HepG2 (cell line): ENCODE measurements at regions not wholly inside any gene's neighbourhood (a gene's known extent, or its start where the extent isn't known, plus 50 kb on each side); places are given as distances from the start of the nearest gene placed in this dataset.
A peak's percentile ranks its signal among the peaks of the same experiment; 100 is the strongest.

Experiments
- ATAC-seq: fragments of 200-7000 bp; cut with Tn5 transposase; 3 replicates; pipeline ENCODE4 v1.9.1; 2020; ENCODE audit warnings: mild to moderate bottlenecking, moderate library complexity
- BruUV-seq: library from RNA; stranded (reverse); fragments of 400-500 nt; replicated peaks from 2 replicates; lab custom pipeline; 2021; lab: Mats Ljungman, UMichigan
- CTCF ChIA-PET: fragments of 300-600 bp; formaldehyde crosslinking; extraction: SDS; loops from one replicate; lab custom pipeline; 2021; ENCODE audit warnings: low total read pairs, inconsistent platforms, low intra/inter-chr PET ratio; lab: Yijun Ruan, JAX
- POLR2A ChIA-PET: fragments of 350-600 bp; sonication (Branson Sonifier 250); formaldehyde crosslinking; loops from one replicate; lab custom pipeline; 2020; ENCODE audit warnings: antibody characterized with exemption, inconsistent platforms; lab: Yijun Ruan, JAX
- DNase-seq: peaks from one replicate; pipeline ENCODE4 v3.0.0-alpha.2; 2015; ENCODE audit warnings: low spot score
- FAIRE-seq: peaks from 3 replicates; lab custom pipeline; 2011; peaks lifted over from hg19 to GRCh38; lab: Jason Lieb, UNC
- H2AFZ ChIP-seq: one replicate; pipeline ENCODE4 v1.6.1; 2011; ENCODE audit warnings: low read length, inconsistent platforms
- H3K27ac ChIP-seq: fragments of 300-600 bp; 3 replicates; pipeline ENCODE4 v1.8.0; 2011; ENCODE audit warnings: mixed run types, mild to moderate bottlenecking, mixed read lengths, low read length, inconsistent platforms; ENCODE audit not compliant: insufficient read depth; ENCODE audit errors: extremely low read length
- H3K27me3 ChIP-seq, 2 experiments: fragments of 200-600 bp in 1 of 2; 2 replicates in 1 of 2; 3 replicates in 1 of 2; pipeline versions ENCODE4 v1.6.0 to v1.8.0; 2011; ENCODE audit warnings: low read length in 2 of 2, mild to moderate bottlenecking in 2 of 2, moderate library complexity in 2 of 2, inconsistent platforms in 1 of 2; ENCODE audit not compliant: insufficient read depth in 2 of 2, control insufficient read depth in 1 of 2
- H3K36me3 ChIP-seq, 2 experiments: fragments of 200-600 bp in 1 of 2; replicated peaks in 1 of 2; 2 replicates in 1 of 2; 3 replicates in 1 of 2; pipeline versions ENCODE4 v1.5.1 to v1.8.0; 2011; ENCODE audit warnings: low read length in 2 of 2, inconsistent platforms in 1 of 2; ENCODE audit not compliant: insufficient read depth in 2 of 2, control insufficient read depth in 1 of 2
- H3K4me1 ChIP-seq: 2 replicates; pipeline ENCODE4 v1.5.1; 2012; ENCODE audit warnings: low read length, inconsistent platforms; ENCODE audit not compliant: insufficient read depth
- H3K4me2 ChIP-seq: 2 replicates; pipeline ENCODE4 v1.6.0; 2011; ENCODE audit warnings: low read depth, low read length, inconsistent platforms
- H3K4me3 ChIP-seq, 3 experiments: fragments of 200-600 bp in 1 of 3; sonication (generic), shearing (Covaris generic) in 1 of 3; replicated peaks in 1 of 3; 2 replicates each; pipeline ENCODE4 v1.5.1; 2011 to 2016; ENCODE audit warnings: low read length in 3 of 3, inconsistent platforms in 2 of 3, low read depth in 2 of 3, mild to moderate bottlenecking in 2 of 3, control low read depth in 1 of 3, mixed read lengths in 1 of 3; ENCODE audit not compliant: insufficient read depth in 1 of 3
- H3K79me2 ChIP-seq: one replicate; pipeline ENCODE4 v1.6.1; 2011; ENCODE audit warnings: low read length, inconsistent platforms; ENCODE audit not compliant: insufficient read depth
- H3K9ac ChIP-seq: 2 replicates; pipeline ENCODE4 v1.6.0; 2011; ENCODE audit warnings: mild to moderate bottlenecking, low read depth, low read length, inconsistent platforms; ENCODE audit not compliant: insufficient read depth
- H3K9me3 ChIP-seq: 2 replicates; pipeline ENCODE4 v1.5.1; 2012; ENCODE audit warnings: mild to moderate bottlenecking, low read length
- H4K20me1 ChIP-seq: 2 replicates; pipeline ENCODE4 v1.6.0; 2011; ENCODE audit warnings: inconsistent platforms, mild to moderate bottlenecking, low read length, moderate library complexity; ENCODE audit not compliant: insufficient read depth
- CCAR2 ChIP-seq: fragments of 200-400 bp; formaldehyde crosslinking; optimal IDR thresholded peaks from 2 replicates; pipeline ENCODE3; 2018; ENCODE audit warnings: low read depth, mild to moderate bottlenecking, low read length, moderate library complexity
- E2F1 ChIP-seq: sonication (generic); formaldehyde crosslinking; IDR thresholded peaks from 2 replicates; pipeline ENCODE4 v1.5.0; 2020; ENCODE audit warnings: missing genetic modification reagents
- EED ChIP-seq: sonication (generic); formaldehyde crosslinking; IDR thresholded peaks from 2 replicates; pipeline ENCODE4 v1.5.0; 2020; ENCODE audit warnings: mild to moderate bottlenecking, missing genetic modification reagents
- PRPF4 ChIP-seq: fragments of 200-400 bp; formaldehyde crosslinking; IDR thresholded peaks from 2 replicates; pipeline ENCODE4 v1.6.1; 2016; ENCODE audit warnings: low read length, low read depth; ENCODE audit not compliant: poor library complexity, severe bottlenecking
- RORA ChIP-seq: sonication (generic); formaldehyde crosslinking; IDR thresholded peaks from 2 replicates; pipeline ENCODE4 v1.5.0; 2020; ENCODE audit warnings: mild to moderate bottlenecking, missing genetic modification reagents, moderate library complexity
- RXRB ChIP-seq: IDR thresholded peaks from 2 replicates; pipeline ENCODE4 v1.6.1; 2016; ENCODE audit warnings: borderline replicate concordance, missing genetic modification reagents, missing compliant biosample characterization
- ZBTB38 ChIP-seq: sonication (generic); formaldehyde crosslinking; IDR thresholded peaks from 2 replicates; pipeline ENCODE4 v1.5.1; 2020; ENCODE audit warnings: mild to moderate bottlenecking, missing genetic modification reagents
- ZFP36 ChIP-seq: fragments of 150-350 bp; IDR thresholded peaks from 2 replicates; pipeline ENCODE4 v1.6.1; 2018; ENCODE audit warnings: borderline replicate concordance, low read length, low read depth; ENCODE audit not compliant: partially characterized antibody
- ZFX ChIP-seq: sonication (generic); formaldehyde crosslinking; IDR thresholded peaks from 2 replicates; pipeline ENCODE4 v1.4.0; 2020; ENCODE audit warnings: mild to moderate bottlenecking, low read depth, missing genetic modification reagents, moderate library complexity
- ZNF564 ChIP-seq: sonication (generic); formaldehyde crosslinking; IDR thresholded peaks from 2 replicates; pipeline ENCODE4 v1.8.1; 2023; ENCODE audit warnings: mild to moderate bottlenecking, missing genetic modification reagents
- ZNF747 ChIP-seq: sonication (generic); formaldehyde crosslinking; IDR thresholded peaks from 2 replicates; pipeline ENCODE4 v1.8.1; 2023; ENCODE audit warnings: missing genetic modification reagents, mild to moderate bottlenecking, borderline replicate concordance
- WGBS: methylation state at CpG from one replicate; pipeline ENCODE4 v1.1.6; 2017; ENCODE audit warnings: low lambda C conversion rate; 5-methylcytosine and 5-hydroxymethylcytosine counted together
- in situ Hi-C: cut with HindIII; loops from 2 replicates; pipeline ENCODE4 v1.10.0; 2017; ENCODE audit warnings: low pct_unique_long_range_greater_than_20kb; ENCODE audit not compliant: extremely low pct_ligation_motif_present
- intact Hi-C: fragments of 100-400 bp; cut with micrococcal nuclease; formaldehyde crosslinking; loops from one replicate; pipeline ENCODE4 v1.10.0; 2022; ENCODE audit not compliant: unreplicated experiment
- TF ChIP-seq, protein P1 (sequence below): sonication (generic); formaldehyde crosslinking; IDR thresholded peaks from 2 replicates; pipeline ENCODE4 v1.4.0; 2020; ENCODE audit warnings: missing genetic modification reagents, borderline replicate concordance

DNA sequence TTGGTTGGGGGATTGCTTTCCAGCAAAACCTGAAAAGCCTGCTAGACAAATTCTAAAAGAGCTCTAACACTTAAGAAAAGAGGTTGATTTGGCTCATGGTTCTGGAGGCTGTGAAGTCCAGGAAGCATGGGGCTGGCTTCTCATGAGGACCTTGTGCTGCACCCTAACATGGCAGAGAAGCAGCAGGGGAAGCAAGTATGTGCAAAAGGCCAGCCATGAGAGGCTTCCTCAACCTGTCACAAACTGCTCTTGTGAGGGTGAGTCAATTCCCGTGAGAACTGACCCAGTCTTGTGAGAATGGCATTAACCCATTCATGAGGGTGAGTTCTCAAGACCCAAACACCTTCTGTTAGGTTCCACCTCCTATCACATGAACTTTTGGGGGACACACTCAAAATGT is 54.3 kb upstream of the IGFBP3 start:
- FAIRE-seq (no peak), DNase-seq (no peak), ATAC-seq (no peak)
- no peaks in the 10 kb centered on the region for H3K36me3 ChIP-seq
- WGBS: 100% methylated on average over 1 of the region's 1 CpG
- H3K4me1 ChIP-seq: peaks cover 86% of the 10 kb centered on the region
- intact Hi-C loops: loop anchor here (2.0 kb wide), 1 partner anchor 13 kb away; no protein-coding TSS in a partner anchor
- no peak overlapping the region for H3K4me2 ChIP-seq
- no peaks in the 10 kb centered on the region for H3K27me3 ChIP-seq
- ChIA-PET CTCF (no interaction called here), POLR2A (interaction anchor here (0.5 to 4.2 kb wide), 4 partner anchors 12 to 93 kb away, joined by 3 to 70 read pairs (median 12); no protein-coding TSS in a partner anchor)
- no peaks in the 10 kb centered on the region for H3K9me3 ChIP-seq
- H4K20me1 ChIP-seq: no peaks in the 10 kb centered on the region
- TF ChIP-seq PRPF4 (peak; percentile 2), ZFX (no peak), RORA (no peak), ZNF564 (peak; percentile 95; the same call in 1 of the 2 replicates)
- TF ChIP-seq, all 625 proteins: peak for 2
- no peak overlapping the region for H2AFZ ChIP-seq
- no peak overlapping the region for H3K9ac ChIP-seq
- no peaks in the 10 kb centered on the region for H3K79me2 ChIP-seq
- no peak overlapping the region for H3K4me3 ChIP-seq
- no peak overlapping the region for H3K27ac ChIP-seq
- in situ Hi-C loops: no loop called here
- BruUV-seq: no TSS peak

DNA sequence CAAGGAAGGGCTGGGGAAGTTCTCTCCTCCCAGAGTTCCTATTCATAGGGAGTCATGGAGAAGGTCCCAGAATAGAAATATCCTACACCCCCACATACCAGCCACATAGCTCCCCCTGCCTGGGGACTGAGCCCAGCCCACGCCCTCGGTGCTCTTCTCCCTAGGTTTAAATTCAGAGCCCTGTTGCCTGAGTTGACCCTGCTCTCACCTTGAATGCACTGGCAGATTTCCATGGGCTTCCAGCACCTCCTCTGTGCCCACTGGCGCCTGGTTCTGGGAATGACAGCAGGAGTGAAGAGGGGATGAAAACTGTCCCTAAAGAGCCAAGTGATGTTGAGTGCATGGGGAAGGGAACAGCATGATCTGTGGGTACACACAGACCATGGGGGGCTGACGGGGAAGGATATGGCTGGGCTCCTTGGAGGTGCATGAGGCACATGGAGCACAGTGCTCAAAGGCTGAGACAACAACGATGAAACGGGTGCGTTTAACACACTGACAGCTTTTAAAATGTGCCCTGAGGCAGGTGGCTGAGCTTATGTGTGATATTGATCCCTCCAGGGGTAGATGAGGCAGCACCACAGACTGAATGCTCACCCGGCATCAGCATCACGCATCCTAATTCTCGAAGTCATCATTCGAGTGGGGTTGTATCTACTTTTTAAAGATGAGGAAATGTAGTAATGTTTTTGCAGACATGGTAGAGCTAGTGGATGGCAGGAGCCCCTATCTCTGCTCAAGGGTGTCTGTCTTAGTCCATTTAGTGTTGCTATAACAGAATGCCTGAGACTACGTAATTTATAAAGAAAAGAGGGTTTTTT is 53.7 kb upstream of the IGFBP3 start:
- 83% methylated on average over 11 of the region's 12 CpGs for WGBS
- in situ Hi-C loops (loop anchor here (5.0 kb wide), 1 partner anchor 87 kb away; the partner anchor contains the start of gene IGFBP1), intact Hi-C loops (loop anchor here (1.0 to 5.0 kb wide), 3 partner anchors 14 to 243 kb away; no protein-coding TSS in a partner anchor)
- peak; percentile 16 for ATAC-seq
- peak overlapping the region; percentile 82 for H3K27ac ChIP-seq
- H3K4me3 ChIP-seq: 0 out of 6 replicates have a peak overlapping the region, but pooled peaks of 1 of the 3 experiments have one; percentile 1
- peak overlapping the region; percentile 67 for H3K9ac ChIP-seq
- no peaks in the 10 kb centered on the region for H3K36me3 ChIP-seq
- no peaks in the 10 kb centered on the region for H3K79me2 ChIP-seq
- H2AFZ ChIP-seq: no peak overlapping the region
- ChIA-PET CTCF (no interaction called here), POLR2A (interaction anchor here (0.5 to 4.2 kb wide), 10 partner anchors 13 to 1042 kb away, joined by 3 to 70 read pairs (median 6); partner anchors contain the start of gene IGFBP1)
- H3K27me3 ChIP-seq: no peaks in the 10 kb centered on the region
- H3K9me3 ChIP-seq: no peaks in the 10 kb centered on the region
- H3K4me1 ChIP-seq: peaks cover 81% of the 10 kb centered on the region
- no peak for FAIRE-seq
- BruUV-seq: TSS peak; percentile 50
- H3K4me2 ChIP-seq: peak overlapping the region; percentile 51; the same call in 1 of the 2 replicates
- H4K20me1 ChIP-seq: no peaks in the 10 kb centered on the region
- peak; percentile 31 for DNase-seq
- TF ChIP-seq E2F1 (no peak), ZFP36 (no peak), RXRB (peak; percentile 37; the same call in 1 of the 2 replicates), EED (CRISPR knock-in tag) (peak; percentile 69; the same call in 1 of the 2 replicates), ZNF747 (CRISPR knock-in tag) (0 out of 2 replicates have a peak, but pooled peaks have one; percentile 13), PRPF4 (peak; percentile 52), ZBTB38 (CRISPR knock-in tag) (peak; percentile 68; the same call in 1 of the 2 replicates), CCAR2 (peak; percentile 2)
- TF ChIP-seq, protein P1, sequence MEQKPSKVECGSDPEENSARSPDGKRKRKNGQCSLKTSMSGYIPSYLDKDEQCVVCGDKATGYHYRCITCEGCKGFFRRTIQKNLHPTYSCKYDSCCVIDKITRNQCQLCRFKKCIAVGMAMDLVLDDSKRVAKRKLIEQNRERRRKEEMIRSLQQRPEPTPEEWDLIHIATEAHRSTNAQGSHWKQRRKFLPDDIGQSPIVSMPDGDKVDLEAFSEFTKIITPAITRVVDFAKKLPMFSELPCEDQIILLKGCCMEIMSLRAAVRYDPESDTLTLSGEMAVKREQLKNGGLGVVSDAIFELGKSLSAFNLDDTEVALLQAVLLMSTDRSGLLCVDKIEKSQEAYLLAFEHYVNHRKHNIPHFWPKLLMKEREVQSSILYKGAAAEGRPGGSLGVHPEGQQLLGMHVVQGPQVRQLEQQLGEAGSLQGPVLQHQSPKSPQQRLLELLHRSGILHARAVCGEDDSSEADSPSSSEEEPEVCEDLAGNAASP: peak; percentile 94
